ENCODE measurements at regions not wholly inside any gene's neighbourhood (a gene's known extent, or its start where the extent isn't known, plus 50 kb on each side); places are given as distances from the start of the nearest gene placed in this dataset.
"Not testable (repeated sequence)": the region's sequence is repeated elsewhere in the genome, so short reads cannot be mapped to it uniquely, and the experiment has no call there.

GRCh38 chr2:104947456-104947855 is 90.4 kb upstream of the MRPS9 start:
- H2BK12ac ChIP-seq (ENCODE audit: low read length in 2 of 2); H3K4me1 ChIP-seq (ENCODE audit: control insufficient read depth, insufficient read depth, low read depth, low read length); H3K9me3 ChIP-seq (ENCODE audit: control insufficient read depth, low read length); H3K36me3 ChIP-seq (ENCODE audit: control insufficient read depth in 1 of 2, insufficient read depth in 2 of 2, low read depth in 1 of 2, low read length in 2 of 2); H3K4me2 ChIP-seq (ENCODE audit: low read length, poor library complexity, severe bottlenecking); DNase-seq; H3K14ac ChIP-seq (ENCODE audit: low read length in 2 of 2); H3K23ac ChIP-seq (ENCODE audit: low read length in 2 of 2); H3K4ac ChIP-seq (ENCODE audit: low read depth in 1 of 2, low read length in 2 of 2); H3K18ac ChIP-seq (ENCODE audit: low read depth in 1 of 2, low read length in 2 of 2); H2BK120ac ChIP-seq (ENCODE audit: low read depth, low read length); H3K79me1 ChIP-seq (replicated peaks; ENCODE audit: low read length, poor library complexity, severe bottlenecking); H3K27ac ChIP-seq (ENCODE audit: low read length, poor library complexity, severe bottlenecking); H3K4me3 ChIP-seq (ENCODE audit: insufficient read depth in 1 of 2, low read depth in 1 of 2, low read length in 2 of 2); H3K9ac ChIP-seq (ENCODE audit: low read length); H2AFZ ChIP-seq (ENCODE audit: low read depth, low read length); H2AK5ac ChIP-seq (ENCODE audit: low read length, severe bottlenecking); H2BK15ac ChIP-seq (ENCODE audit: low read depth, poor library complexity, severe bottlenecking); H4K8ac ChIP-seq (ENCODE audit: low read length); H4K91ac ChIP-seq (ENCODE audit: low read length); H2BK5ac ChIP-seq (ENCODE audit: low read depth, low read length, poor library complexity, severe bottlenecking): not testable (repeated sequence)
- peaks cover 19 to 23% of the 10 kb centered on the region in 2 experiments for H3K27me3 ChIP-seq (ENCODE audit: control insufficient read depth in 1 of 2, insufficient read depth in 1 of 2, low read length in 2 of 2)
- WGBS, result 78% methylated on average over 7 of the region's 7 CpGs

GRCh38 chr2:104952976-104953375 is 84.9 kb upstream of the MRPS9 start:
- no peak overlapping the region for H2AFZ ChIP-seq (ENCODE audit: low read depth, low read length)
- H3K18ac ChIP-seq (ENCODE audit: low read depth in 1 of 2, low read length in 2 of 2), result no peak overlapping the region
- H2BK120ac ChIP-seq (ENCODE audit: low read depth, low read length), result no peak overlapping the region
- H4K8ac ChIP-seq (ENCODE audit: low read length), result no peak overlapping the region
- H3K4me3 ChIP-seq (ENCODE audit: insufficient read depth in 1 of 2, low read depth in 1 of 2, low read length in 2 of 2), result no peak overlapping the region
- H3K9ac ChIP-seq (ENCODE audit: low read length), result no peak overlapping the region
- no peaks in the 10 kb centered on the region for H3K4me1 ChIP-seq (ENCODE audit: control insufficient read depth, insufficient read depth, low read depth, low read length)
- H3K4ac ChIP-seq (ENCODE audit: low read depth in 1 of 2, low read length in 2 of 2), result no peak overlapping the region
- H3K23ac ChIP-seq (ENCODE audit: low read length in 2 of 2), result no peak overlapping the region
- H4K91ac ChIP-seq (ENCODE audit: low read length), result no peak overlapping the region
- no peaks in the 10 kb centered on the region for H3K9me3 ChIP-seq (ENCODE audit: control insufficient read depth, low read length)
- no peak overlapping the region for H3K4me2 ChIP-seq (ENCODE audit: low read length, poor library complexity, severe bottlenecking)
- no peaks in the 10 kb centered on the region for H3K79me1 ChIP-seq (replicated peaks; ENCODE audit: low read length, poor library complexity, severe bottlenecking)
- no peaks in the 10 kb centered on the region for H3K36me3 ChIP-seq (ENCODE audit: control insufficient read depth in 1 of 2, insufficient read depth in 2 of 2, low read depth in 1 of 2, low read length in 2 of 2)
- WGBS, result no CpG with 5 or more reads among the region's 4 CpGs
- peaks cover 7 to 16% of the 10 kb centered on the region in 2 experiments for H3K27me3 ChIP-seq (ENCODE audit: control insufficient read depth in 1 of 2, insufficient read depth in 1 of 2, low read length in 2 of 2)
- no peak overlapping the region for H2BK5ac ChIP-seq (ENCODE audit: low read depth, low read length, poor library complexity, severe bottlenecking)
- H3K14ac ChIP-seq (ENCODE audit: low read length in 2 of 2), result no peak overlapping the region
- H2AK5ac ChIP-seq (ENCODE audit: low read length, severe bottlenecking), result no peak overlapping the region
- DNase-seq, result no peak
- no peak overlapping the region for H2BK15ac ChIP-seq (ENCODE audit: low read depth, poor library complexity, severe bottlenecking)
- no peak overlapping the region for H3K27ac ChIP-seq (ENCODE audit: low read length, poor library complexity, severe bottlenecking)
- no peak overlapping the region for H2BK12ac ChIP-seq (ENCODE audit: low read length in 2 of 2)

- H2AK5ac ChIP-seq (ENCODE audit: low read length, severe bottlenecking), result no peak overlapping the region
- no peak overlapping the region for H3K4me2 ChIP-seq (ENCODE audit: low read length, poor library complexity, severe bottlenecking)
- H3K27ac ChIP-seq (ENCODE audit: low read length, poor library complexity, severe bottlenecking), result no peak overlapping the region
These were observed 72.0 kb upstream of the MRPS9 start for GRCh38 chr2:104965900-104966299.

GRCh38 chr2:104969564-104969963 is 68.3 kb upstream of the MRPS9 start:
- no peak overlapping the region for H2BK12ac ChIP-seq (ENCODE audit: low read length in 2 of 2)
- H3K9ac ChIP-seq (ENCODE audit: low read length), result no peak overlapping the region
- peaks cover 5% of the 10 kb centered on the region for H3K4me1 ChIP-seq (ENCODE audit: control insufficient read depth, insufficient read depth, low read depth, low read length)
- H3K4ac ChIP-seq (ENCODE audit: low read depth in 1 of 2, low read length in 2 of 2), result no peak overlapping the region
- 51% methylated on average over 3 of the region's 3 CpGs for WGBS
- H3K79me1 ChIP-seq (replicated peaks; ENCODE audit: low read length, poor library complexity, severe bottlenecking), result no peaks in the 10 kb centered on the region
- H4K91ac ChIP-seq (ENCODE audit: low read length), result no peak overlapping the region
- H2AK5ac ChIP-seq (ENCODE audit: low read length, severe bottlenecking), result no peak overlapping the region
- no peak overlapping the region for H2AFZ ChIP-seq (ENCODE audit: low read depth, low read length)
- H3K27ac ChIP-seq (ENCODE audit: low read length, poor library complexity, severe bottlenecking), result no peak overlapping the region
- no peak overlapping the region for H2BK5ac ChIP-seq (ENCODE audit: low read depth, low read length, poor library complexity, severe bottlenecking)
- no peak overlapping the region for H3K4me3 ChIP-seq (ENCODE audit: insufficient read depth in 1 of 2, low read depth in 1 of 2, low read length in 2 of 2)
- no peaks in the 10 kb centered on the region for H3K36me3 ChIP-seq (ENCODE audit: control insufficient read depth in 1 of 2, insufficient read depth in 2 of 2, low read depth in 1 of 2, low read length in 2 of 2)
- no peak overlapping the region for H2BK15ac ChIP-seq (ENCODE audit: low read depth, poor library complexity, severe bottlenecking)
- H2BK120ac ChIP-seq (ENCODE audit: low read depth, low read length), result no peak overlapping the region
- H3K14ac ChIP-seq (ENCODE audit: low read length in 2 of 2), result no peak overlapping the region
- H3K27me3 ChIP-seq (ENCODE audit: control insufficient read depth in 1 of 2, insufficient read depth in 1 of 2, low read length in 2 of 2), result no peaks in the 10 kb centered on the region
- H3K18ac ChIP-seq (ENCODE audit: low read depth in 1 of 2, low read length in 2 of 2), result no peak overlapping the region
- DNase-seq, result no peak
- no peak overlapping the region for H3K23ac ChIP-seq (ENCODE audit: low read length in 2 of 2)
- no peak overlapping the region for H4K8ac ChIP-seq (ENCODE audit: low read length)
- H3K9me3 ChIP-seq (ENCODE audit: control insufficient read depth, low read length), result peaks cover 17% of the 10 kb centered on the region
- H3K4me2 ChIP-seq (ENCODE audit: low read length, poor library complexity, severe bottlenecking), result no peak overlapping the region

More at GRCh38 chr2:104965900-104966299, 72.0 kb upstream of the MRPS9 start:
- Histone ChIP-seq H3K4ac (ENCODE audit: low read depth in 1 of 2, low read length in 2 of 2) (no peak overlapping the region), H4K8ac (ENCODE audit: low read length) (no peak overlapping the region), H3K9me3 (ENCODE audit: control insufficient read depth, low read length) (peaks cover 17% of the 10 kb centered on the region), H2BK5ac (ENCODE audit: low read depth, low read length, poor library complexity, severe bottlenecking) (no peak overlapping the region), H2AFZ (ENCODE audit: low read depth, low read length) (no peak overlapping the region), H3K9ac (ENCODE audit: low read length) (no peak overlapping the region), H2BK15ac (ENCODE audit: low read depth, poor library complexity, severe bottlenecking) (no peak overlapping the region), H3K4me3 (ENCODE audit: insufficient read depth in 1 of 2, low read depth in 1 of 2, low read length in 2 of 2) (no peak overlapping the region), H2BK120ac (ENCODE audit: low read depth, low read length) (no peak overlapping the region), H3K27me3 (ENCODE audit: control insufficient read depth in 1 of 2, insufficient read depth in 1 of 2, low read length in 2 of 2) (no peaks in the 10 kb centered on the region), H3K79me1 (replicated peaks; ENCODE audit: low read length, poor library complexity, severe bottlenecking) (no peaks in the 10 kb centered on the region), H3K4me1 (ENCODE audit: control insufficient read depth, insufficient read depth, low read depth, low read length) (peaks cover 1% of the 10 kb centered on the region), H4K91ac (ENCODE audit: low read length) (no peak overlapping the region), H2BK12ac (ENCODE audit: low read length in 2 of 2) (no peak overlapping the region), H3K14ac (ENCODE audit: low read length in 2 of 2) (no peak overlapping the region), H3K18ac (ENCODE audit: low read depth in 1 of 2, low read length in 2 of 2) (no peak overlapping the region), H3K23ac (ENCODE audit: low read length in 2 of 2) (no peak overlapping the region), H3K36me3 (ENCODE audit: control insufficient read depth in 1 of 2, insufficient read depth in 2 of 2, low read depth in 1 of 2, low read length in 2 of 2) (no peaks in the 10 kb centered on the region)
- DNase-seq, result no peak
